ENCODE measurements at regions not wholly inside any gene's neighbourhood (a gene's known extent, or its start where the extent isn't known, plus 50 kb on each side); places are given as distances from the start of the nearest gene placed in this dataset.
"Not testable (repeated sequence)": the region's sequence is repeated elsewhere in the genome, so short reads cannot be mapped to it uniquely, and the experiment has no call there.

DNA sequence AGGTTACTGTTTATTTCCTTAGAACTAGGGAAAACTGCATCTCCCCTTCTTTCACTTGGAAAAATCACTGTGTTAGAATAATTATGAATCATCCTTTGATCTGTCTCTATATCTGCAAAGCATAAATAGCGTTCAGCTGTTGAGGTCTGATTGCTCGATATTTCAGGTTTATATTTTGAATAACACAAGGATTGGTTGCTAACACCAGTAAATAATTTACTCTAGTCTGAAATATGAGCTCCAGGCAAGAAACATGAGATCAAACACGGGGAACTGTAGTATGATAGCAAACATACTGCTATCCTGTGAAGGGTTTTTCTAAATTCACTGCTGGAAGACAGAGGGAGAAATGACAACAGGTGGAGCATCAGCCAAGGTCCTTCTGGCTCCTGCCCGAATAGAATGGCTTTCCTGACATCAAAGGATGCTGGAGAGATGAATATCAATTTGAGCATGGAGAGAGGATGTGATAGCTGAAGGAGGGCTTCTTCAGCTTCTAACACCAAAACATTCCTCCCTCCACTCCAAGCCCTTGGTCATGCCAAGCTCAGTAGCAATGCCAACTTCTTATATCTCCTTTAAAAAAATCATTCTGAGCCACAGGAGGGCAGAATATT, 450.3 kb downstream of the SHISA9 start:
- intact Hi-C loops (cut with DNase I), result no loop called here
- ATAC-seq (no peak), DNase-seq (no peak)
- Histone ChIP-seq H3K9me3 (no peaks in the 10 kb centered on the region), H3K4me1 (no peaks in the 10 kb centered on the region), H3K36me3 (no peaks in the 10 kb centered on the region), H3K27me3 (no peaks in the 10 kb centered on the region), H3K4me3 (no peak overlapping the region), H3K27ac (no peak overlapping the region)
- TF ChIP-seq, protein P1, sequence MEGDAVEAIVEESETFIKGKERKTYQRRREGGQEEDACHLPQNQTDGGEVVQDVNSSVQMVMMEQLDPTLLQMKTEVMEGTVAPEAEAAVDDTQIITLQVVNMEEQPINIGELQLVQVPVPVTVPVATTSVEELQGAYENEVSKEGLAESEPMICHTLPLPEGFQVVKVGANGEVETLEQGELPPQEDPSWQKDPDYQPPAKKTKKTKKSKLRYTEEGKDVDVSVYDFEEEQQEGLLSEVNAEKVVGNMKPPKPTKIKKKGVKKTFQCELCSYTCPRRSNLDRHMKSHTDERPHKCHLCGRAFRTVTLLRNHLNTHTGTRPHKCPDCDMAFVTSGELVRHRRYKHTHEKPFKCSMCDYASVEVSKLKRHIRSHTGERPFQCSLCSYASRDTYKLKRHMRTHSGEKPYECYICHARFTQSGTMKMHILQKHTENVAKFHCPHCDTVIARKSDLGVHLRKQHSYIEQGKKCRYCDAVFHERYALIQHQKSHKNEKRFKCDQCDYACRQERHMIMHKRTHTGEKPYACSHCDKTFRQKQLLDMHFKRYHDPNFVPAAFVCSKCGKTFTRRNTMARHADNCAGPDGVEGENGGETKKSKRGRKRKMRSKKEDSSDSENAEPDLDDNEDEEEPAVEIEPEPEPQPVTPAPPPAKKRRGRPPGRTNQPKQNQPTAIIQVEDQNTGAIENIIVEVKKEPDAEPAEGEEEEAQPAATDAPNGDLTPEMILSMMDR (IDR thresholded peaks at IDR 0.05), result no peak

DNA sequence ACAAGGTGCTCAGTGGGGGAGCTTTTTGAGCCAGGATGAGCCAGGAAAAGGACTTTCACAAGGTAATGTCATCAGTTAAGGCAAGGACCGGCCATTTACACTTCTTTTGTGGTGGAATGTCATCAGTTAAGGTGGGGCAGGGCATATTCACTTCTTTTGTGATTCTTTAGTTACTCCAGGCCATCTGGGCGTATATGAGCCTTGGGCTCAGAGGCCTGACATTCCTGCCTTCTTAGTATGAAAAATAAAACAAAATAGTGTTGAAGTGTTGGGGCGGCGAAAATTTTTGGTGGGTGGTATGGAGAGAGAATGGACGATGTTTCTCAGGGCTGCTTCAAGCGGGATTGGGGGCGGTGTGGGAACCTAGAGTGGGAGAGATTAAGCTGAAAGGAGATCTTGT, 451.4 kb downstream of the SHISA9 start:
- H3K27me3 ChIP-seq; H3K4me1 ChIP-seq; intact Hi-C loops (cut with DNase I); H3K27ac ChIP-seq; ATAC-seq; H3K36me3 ChIP-seq; DNase-seq; H3K4me3 ChIP-seq; H3K9me3 ChIP-seq: not testable (repeated sequence)

DNA sequence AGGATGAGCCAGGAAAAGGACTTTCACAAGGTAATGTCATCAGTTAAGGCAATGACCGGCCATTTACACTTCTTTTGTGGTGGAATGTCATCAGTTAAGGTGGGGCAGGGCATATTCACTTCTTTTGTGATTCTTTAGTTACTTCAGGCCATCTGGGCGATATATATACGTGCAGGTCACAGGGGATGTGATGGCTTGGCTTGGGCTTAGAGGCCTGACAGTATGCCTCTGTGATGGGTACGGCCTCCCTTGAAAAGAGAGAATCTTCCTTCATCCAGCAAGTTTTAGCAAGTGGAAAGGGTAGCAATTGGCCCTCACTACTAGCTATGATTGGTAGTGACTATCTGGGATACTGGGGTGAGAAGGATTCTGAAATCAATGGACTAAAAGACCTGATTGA, 456.4 kb downstream of the SHISA9 start:
- not testable (repeated sequence) for DNase-seq

DNA sequence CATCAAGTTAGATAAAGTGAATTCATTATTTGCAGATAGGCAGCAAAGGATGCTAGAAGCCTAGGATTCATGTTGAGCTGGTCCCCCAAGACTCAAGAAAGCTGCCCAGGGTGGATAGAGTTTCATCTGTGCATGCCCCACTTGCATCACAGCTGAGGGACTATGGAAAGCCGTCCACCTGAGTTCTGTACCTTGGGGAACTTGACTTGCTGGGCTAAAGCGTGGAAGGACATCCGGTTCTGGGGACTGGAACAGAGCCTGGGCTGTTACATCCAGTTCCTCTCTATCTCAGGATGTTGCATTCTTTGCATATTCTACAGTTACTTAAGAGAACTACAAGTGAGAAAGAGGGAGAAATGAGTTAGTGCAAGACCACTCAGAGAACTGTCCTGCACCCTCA, 458.4 kb downstream of the SHISA9 start:
- no peak overlapping the region for H3K4me3 ChIP-seq
- no peaks in the 10 kb centered on the region for H3K27me3 ChIP-seq
- H3K27ac ChIP-seq, result no peak overlapping the region
- intact Hi-C loops (cut with DNase I), result no loop called here
- H3K36me3 ChIP-seq, result no peaks in the 10 kb centered on the region
- no peaks in the 10 kb centered on the region for H3K4me1 ChIP-seq
- DNase-seq (no peak), ATAC-seq (no peak)
- TF ChIP-seq, protein P1 (IDR thresholded peaks at IDR 0.05), result no peak
- peaks cover 6% of the 10 kb centered on the region for H3K9me3 ChIP-seq

More for the DNA sequence above, 456.4 kb downstream of the SHISA9 start:
- H3K4me3 ChIP-seq; H3K27ac ChIP-seq; ATAC-seq; H3K9me3 ChIP-seq; intact Hi-C loops (cut with DNase I); H3K36me3 ChIP-seq; H3K4me1 ChIP-seq; H3K27me3 ChIP-seq: not testable (repeated sequence)

DNA sequence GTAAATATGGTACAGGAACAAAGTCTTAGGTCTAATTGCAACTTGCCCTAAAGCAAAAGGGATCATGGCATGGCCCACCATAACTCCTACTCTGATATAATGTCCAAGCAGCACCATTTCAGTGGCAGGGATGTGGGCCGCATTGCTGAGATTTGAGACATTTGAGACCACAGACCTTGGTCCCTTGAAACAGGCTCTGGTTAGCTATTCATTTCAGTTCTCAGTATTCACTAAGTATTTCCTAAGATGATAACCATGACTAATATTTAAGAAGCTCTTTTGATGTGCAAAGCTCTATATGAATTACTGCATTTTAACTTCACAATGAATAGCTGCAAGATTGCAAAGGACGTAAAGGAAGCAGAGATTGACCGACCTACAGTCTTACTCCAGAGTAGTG, 471.0 kb downstream of the SHISA9 start:
- intact Hi-C loops (cut with DNase I), result no loop called here
- Histone ChIP-seq H3K36me3 (no peaks in the 10 kb centered on the region), H3K4me1 (no peaks in the 10 kb centered on the region), H3K9me3 (no peaks in the 10 kb centered on the region), H3K27me3 (no peaks in the 10 kb centered on the region), H3K4me3 (no peak overlapping the region), H3K27ac (no peak overlapping the region)
- TF ChIP-seq, protein P1 (IDR thresholded peaks at IDR 0.05), result no peak
- no peak for DNase-seq
- ATAC-seq, result no peak

DNA sequence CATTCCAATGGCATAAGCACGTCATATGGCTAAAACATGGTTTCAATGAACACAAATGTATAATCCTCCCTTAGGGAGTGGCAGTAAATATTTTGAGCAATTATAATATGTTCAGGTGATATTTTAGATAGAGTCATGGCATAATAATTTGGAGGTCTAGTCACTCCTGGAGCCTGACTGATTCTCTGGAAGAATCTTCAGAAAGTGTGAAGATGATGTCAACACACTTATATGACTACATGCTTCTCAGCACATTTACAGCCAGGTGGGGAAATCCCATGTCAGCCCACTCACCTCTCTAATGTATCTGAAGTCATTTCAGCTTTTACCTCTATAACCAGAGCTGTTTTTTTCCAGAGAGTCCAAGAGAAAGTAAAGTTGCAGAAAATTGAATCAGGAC, 474.8 kb downstream of the SHISA9 start:
- Histone ChIP-seq H3K27ac (no peak overlapping the region), H3K4me1 (no peaks in the 10 kb centered on the region), H3K9me3 (no peaks in the 10 kb centered on the region), H3K36me3 (no peaks in the 10 kb centered on the region), H3K4me3 (no peak overlapping the region), H3K27me3 (no peaks in the 10 kb centered on the region)
- TF ChIP-seq, protein P1 (IDR thresholded peaks at IDR 0.05), result no peak
- ATAC-seq (no peak), DNase-seq (no peak)
- intact Hi-C loops (cut with DNase I), result no loop called here

DNA sequence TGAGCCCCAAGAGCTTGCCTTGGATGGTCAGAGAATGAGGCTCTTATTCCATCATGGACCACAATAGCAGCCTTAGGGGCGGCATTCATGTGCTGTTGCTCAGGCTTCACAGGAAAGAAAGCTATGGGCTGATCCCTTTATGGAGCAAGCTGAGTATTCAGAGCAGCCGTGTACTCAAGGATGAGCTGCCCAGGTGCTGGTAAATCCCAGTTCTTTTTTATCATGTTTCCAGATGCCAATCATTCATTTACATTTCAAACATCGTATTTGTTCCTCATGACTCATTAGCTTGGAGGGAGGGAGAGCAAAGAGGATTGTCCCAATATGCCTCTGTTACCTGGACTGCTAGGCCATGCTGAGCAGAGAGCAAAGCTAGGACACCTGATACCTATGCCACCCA, 475.7 kb downstream of the SHISA9 start:
- TF ChIP-seq, protein P1 (IDR thresholded peaks at IDR 0.05), result no peak
- intact Hi-C loops (cut with DNase I), result no loop called here
- H3K9me3 ChIP-seq, result no peaks in the 10 kb centered on the region

More for the DNA sequence above, 475.7 kb downstream of the SHISA9 start:
- Histone ChIP-seq H3K36me3 (no peaks in the 10 kb centered on the region), H3K4me3 (no peak overlapping the region), H3K4me1 (no peaks in the 10 kb centered on the region), H3K27ac (no peak overlapping the region), H3K27me3 (no peaks in the 10 kb centered on the region)
- no peak for ATAC-seq
- no peak for DNase-seq

All from upper lobe of right lung (tissue), 1 donor.